SW 1271 (cell line): ENCODE measurements at regions not wholly inside any gene's neighbourhood (a gene's known extent, or its start where the extent isn't known, plus 50 kb on each side); places are given as distances from the start of the nearest gene placed in this dataset.
"Not testable (repeated sequence)": the region's sequence is repeated elsewhere in the genome, so short reads cannot be mapped to it uniquely, and the experiment has no call there.

Source experiments
- DNase-seq, 2 experiments: peaks; one replicate each; lab custom pipeline; 2025; lab: John Stamatoyannopoulos, UW

- DNase-seq: no peak
These were observed 149.1 kb upstream of the CTAGE1 start for GRCh38 chr18:22566703-22567420.

GRCh38 chr18:22567794-22568193, 150.1 kb upstream of the CTAGE1 start:
- DNase-seq: no peak

- DNase-seq: no peak
These were observed 152.8 kb upstream of the CTAGE1 start for GRCh38 chr18:22570492-22570891.

- DNase-seq: no peak
These were observed 154.6 kb upstream of the CTAGE1 start for GRCh38 chr18:22572341-22572740.

- no peak for DNase-seq
These were observed 161.6 kb upstream of the CTAGE1 start for GRCh38 chr18:22579271-22579670.

- no peak for DNase-seq
These were observed 167.6 kb upstream of the CTAGE1 start for GRCh38 chr18:22585333-22585732.

GRCh38 chr18:22585821-22586220, 168.1 kb upstream of the CTAGE1 start:
- no peak for DNase-seq

- DNase-seq: no peak
These were observed 173.5 kb upstream of the CTAGE1 start for GRCh38 chr18:22591222-22591621.

GRCh38 chr18:22594155-22594690, 176.5 kb upstream of the CTAGE1 start:
- DNase-seq: no peak

- DNase-seq: no peak
These were observed 183.8 kb upstream of the CTAGE1 start for GRCh38 chr18:22601481-22601880.

GRCh38 chr18:22602456-22602855, 184.7 kb upstream of the CTAGE1 start:
- not testable (repeated sequence) for DNase-seq

- DNase-seq: no peak
These were observed 186.2 kb upstream of the CTAGE1 start for GRCh38 chr18:22603902-22604301.

- DNase-seq: no peak
These were observed 186.8 kb upstream of the CTAGE1 start for GRCh38 chr18:22604390-22604985.

- DNase-seq: no peak
These were observed 187.3 kb upstream of the CTAGE1 start for GRCh38 chr18:22604986-22605421.

GRCh38 chr18:22605736-22606135, 188.0 kb upstream of the CTAGE1 start:
- no peak for DNase-seq

GRCh38 chr18:22606563-22607283, 189.0 kb upstream of the CTAGE1 start:
- no peak for DNase-seq

GRCh38 chr18:22607284-22607635, 189.5 kb upstream of the CTAGE1 start:
- no peak for DNase-seq

GRCh38 chr18:22608847-22609246, 191.1 kb upstream of the CTAGE1 start:
- DNase-seq: no peak

GRCh38 chr18:22609642-22610041, 191.9 kb upstream of the CTAGE1 start:
- DNase-seq: no peak

- DNase-seq: no peak
These were observed 195.5 kb upstream of the CTAGE1 start for GRCh38 chr18:22613058-22613690.

- DNase-seq: no peak
These were observed 196.1 kb upstream of the CTAGE1 start for GRCh38 chr18:22613788-22614187.

- no peak for DNase-seq
These were observed 205.8 kb upstream of the CTAGE1 start for GRCh38 chr18:22623513-22623912.
